ENCODE measurements at regions not wholly inside any gene's neighbourhood (a gene's known extent, or its start where the extent isn't known, plus 50 kb on each side); places are given as distances from the start of the nearest gene placed in this dataset.

DNA sequence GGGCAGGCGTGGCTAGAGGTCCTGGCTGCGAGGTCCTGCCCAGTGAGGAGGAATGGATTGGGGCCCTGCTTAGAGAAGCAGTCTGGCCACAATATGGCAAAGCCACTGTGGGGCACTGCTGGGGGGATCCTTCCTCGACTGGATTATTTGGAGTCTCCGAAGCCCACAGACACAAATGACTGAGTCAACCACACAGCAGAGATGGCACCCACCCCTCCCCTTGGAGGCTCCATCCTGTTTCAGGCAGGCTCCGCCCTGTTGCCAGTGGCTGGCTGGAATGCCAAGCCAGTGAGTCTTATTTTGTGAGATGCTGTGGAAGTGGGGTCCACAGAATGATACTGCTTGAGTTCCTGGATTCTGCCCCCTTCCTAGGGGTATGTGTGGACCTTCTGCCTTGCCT is 363.9 kb downstream of the PPP1R2C start:
- BruUV-seq (replicated peaks): no TSS peak
- no peak for ATAC-seq
- Histone ChIP-seq H3K27ac (ENCODE audit: extremely low read depth, low read depth, low read length) (no peak overlapping the region), H3K9ac (ENCODE audit: insufficient read depth in 1 of 2, low read depth in 2 of 2, low read length in 2 of 2) (no peak overlapping the region), H3K4me1 (replicated peaks in 1 of 2; ENCODE audit: control insufficient read depth in 2 of 2, insufficient read depth in 2 of 2, low read length in 2 of 2) (no peaks in the 10 kb centered on the region), H3K36me3 (ENCODE audit: control insufficient read depth, insufficient read depth, low read length) (no peaks in the 10 kb centered on the region), H3K27me3 (ENCODE audit: control insufficient read depth in 2 of 2, insufficient read depth in 2 of 2, low read length in 2 of 2) (no peaks in the 10 kb centered on the region), H3K9me3 (replicated peaks; ENCODE audit: control insufficient read depth, insufficient read depth, low read depth, low read length) (no peaks in the 10 kb centered on the region), H4K20me1 (replicated peaks; ENCODE audit: control insufficient read depth, insufficient read depth, low read length) (no peaks in the 10 kb centered on the region), H3K9me1 (ENCODE audit: control insufficient read depth, insufficient read depth, low read length) (no peaks in the 10 kb centered on the region), H3K4me2 (ENCODE audit: insufficient read depth, low read length) (no peak overlapping the region), H3K4me3 (no peak overlapping the region), H2AFZ (ENCODE audit: low read depth, low read length) (no peak overlapping the region), H3K79me2 (ENCODE audit: control insufficient read depth, insufficient read depth, low read length) (no peaks in the 10 kb centered on the region)
- 0% methylated on average over 3 of the region's 5 CpGs for WGBS (ENCODE audit: insufficient coverage, low coverage, missing lambda C conversion rate)
- TF ChIP-seq PBX2 (CRISPR knock-in tag; IDR thresholded peaks at IDR 0.05; ENCODE audit: low read depth): no peak
- TF ChIP-seq PBX2 (tag; conservative IDR thresholded peaks at IDR 0.05; ENCODE audit: low read depth): no peak
- no peak for TF ChIP-seq ZNF12 (CRISPR knock-in tag; IDR thresholded peaks at IDR 0.05)
- no peak for TF ChIP-seq FOXP1 (CRISPR knock-in tag; IDR thresholded peaks at IDR 0.05)
- no peak for DNase-seq (ENCODE audit: extremely low read depth in 1 of 4, low spot score in 3 of 4)
- CTCF ChIA-PET (ENCODE audit: low intra/inter-chr PET ratio): no interaction called here
- FAIRE-seq: no peak
- in situ Hi-C loops (cut with MboI) (no loop called here), intact Hi-C loops (cut with micrococcal nuclease) (no loop called here)
- POLR2A ChIA-PET: no interaction called here

DNA sequence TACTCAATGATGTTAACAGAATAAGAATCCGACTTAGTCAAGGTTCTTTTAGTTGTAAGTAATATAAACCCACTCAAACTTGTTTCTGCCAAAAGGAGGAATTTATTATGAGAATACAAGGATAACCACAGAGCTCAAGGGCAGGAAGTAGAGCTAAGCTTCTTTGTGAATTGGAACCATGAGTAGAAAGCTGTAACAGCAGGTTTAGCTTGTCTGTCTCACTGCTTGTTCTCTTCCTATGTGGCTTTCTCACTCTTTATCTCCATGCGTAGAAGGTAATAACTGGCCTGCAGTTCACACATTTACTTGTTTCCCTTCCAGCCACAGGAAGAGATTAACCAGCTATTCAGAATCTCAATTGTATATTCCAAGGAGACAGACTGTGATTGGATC is 378.3 kb downstream of the PPP1R2C start:
- H3K27ac ChIP-seq (ENCODE audit: extremely low read depth, low read depth, low read length): no peak overlapping the region
- intact Hi-C loops (cut with micrococcal nuclease) (no loop called here), in situ Hi-C loops (cut with MboI) (no loop called here)
- H3K4me2 ChIP-seq (ENCODE audit: insufficient read depth, low read length): no peak overlapping the region
- TF ChIP-seq E2F5 (CRISPR knock-in tag; IDR thresholded peaks at IDR 0.05) (no peak), ZFP36 (IDR thresholded peaks at IDR 0.05; ENCODE audit: low read depth, low read length, partially characterized antibody) (no peak), SIN3A (IDR thresholded peaks at IDR 0.05; ENCODE audit: borderline replicate concordance in 2 of 2, control insufficient read depth in 1 of 2, low read depth in 2 of 2, low read length in 2 of 2) (no peak), MAFG (tag; conservative IDR thresholded peaks at IDR 0.05) (no peak), NELFE (IDR thresholded peaks at IDR 0.05; ENCODE audit: insufficient read depth, insufficient read length) (no peak)
- TF ChIP-seq, protein P1, sequence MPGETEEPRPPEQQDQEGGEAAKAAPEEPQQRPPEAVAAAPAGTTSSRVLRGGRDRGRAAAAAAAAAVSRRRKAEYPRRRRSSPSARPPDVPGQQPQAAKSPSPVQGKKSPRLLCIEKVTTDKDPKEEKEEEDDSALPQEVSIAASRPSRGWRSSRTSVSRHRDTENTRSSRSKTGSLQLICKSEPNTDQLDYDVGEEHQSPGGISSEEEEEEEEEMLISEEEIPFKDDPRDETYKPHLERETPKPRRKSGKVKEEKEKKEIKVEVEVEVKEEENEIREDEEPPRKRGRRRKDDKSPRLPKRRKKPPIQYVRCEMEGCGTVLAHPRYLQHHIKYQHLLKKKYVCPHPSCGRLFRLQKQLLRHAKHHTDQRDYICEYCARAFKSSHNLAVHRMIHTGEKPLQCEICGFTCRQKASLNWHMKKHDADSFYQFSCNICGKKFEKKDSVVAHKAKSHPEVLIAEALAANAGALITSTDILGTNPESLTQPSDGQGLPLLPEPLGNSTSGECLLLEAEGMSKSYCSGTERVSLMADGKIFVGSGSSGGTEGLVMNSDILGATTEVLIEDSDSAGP (CRISPR knock-in tag; IDR thresholded peaks at IDR 0.05): no peak
- FAIRE-seq (no peak), DNase-seq (ENCODE audit: extremely low read depth in 1 of 4, low spot score in 3 of 4) (no peak), ATAC-seq (no peak)
- H3K9ac ChIP-seq (ENCODE audit: insufficient read depth in 1 of 2, low read depth in 2 of 2, low read length in 2 of 2): no peak overlapping the region
- ChIA-PET CTCF (ENCODE audit: low intra/inter-chr PET ratio) (no interaction called here), POLR2A (no interaction called here)
- H3K9me3 ChIP-seq (replicated peaks; ENCODE audit: control insufficient read depth, insufficient read depth, low read depth, low read length): no peaks in the 10 kb centered on the region
- H4K20me1 ChIP-seq (replicated peaks; ENCODE audit: control insufficient read depth, insufficient read depth, low read length): no peaks in the 10 kb centered on the region
- H3K4me3 ChIP-seq: no peak overlapping the region
- H3K27me3 ChIP-seq (ENCODE audit: control insufficient read depth in 2 of 2, insufficient read depth in 2 of 2, low read length in 2 of 2): no peaks in the 10 kb centered on the region
- no peaks in the 10 kb centered on the region for H3K79me2 ChIP-seq (ENCODE audit: control insufficient read depth, insufficient read depth, low read length)
- BruUV-seq (replicated peaks): no TSS peak
- no peaks in the 10 kb centered on the region for H3K4me1 ChIP-seq (replicated peaks in 1 of 2; ENCODE audit: control insufficient read depth in 2 of 2, insufficient read depth in 2 of 2, low read length in 2 of 2)
- no peaks in the 10 kb centered on the region for H3K9me1 ChIP-seq (ENCODE audit: control insufficient read depth, insufficient read depth, low read length)
- 11% methylated on average over 2 of the region's 2 CpGs for WGBS (ENCODE audit: insufficient coverage, low coverage, missing lambda C conversion rate)
- H3K36me3 ChIP-seq (ENCODE audit: control insufficient read depth, insufficient read depth, low read length): no peaks in the 10 kb centered on the region
- no peak overlapping the region for H2AFZ ChIP-seq (ENCODE audit: low read depth, low read length)
